GM19455 (cell line): ENCODE measurements at regions not wholly inside any gene's neighbourhood (a gene's known extent, or its start where the extent isn't known, plus 50 kb on each side); places are given as distances from the start of the nearest gene placed in this dataset.

Source experiments
- ATAC-seq: cut with Tn5 transposase; IDR thresholded peaks from one replicate; pipeline ENCODE4 v1.9.1; 2021; ENCODE audit not compliant: unreplicated experiment

DNA sequence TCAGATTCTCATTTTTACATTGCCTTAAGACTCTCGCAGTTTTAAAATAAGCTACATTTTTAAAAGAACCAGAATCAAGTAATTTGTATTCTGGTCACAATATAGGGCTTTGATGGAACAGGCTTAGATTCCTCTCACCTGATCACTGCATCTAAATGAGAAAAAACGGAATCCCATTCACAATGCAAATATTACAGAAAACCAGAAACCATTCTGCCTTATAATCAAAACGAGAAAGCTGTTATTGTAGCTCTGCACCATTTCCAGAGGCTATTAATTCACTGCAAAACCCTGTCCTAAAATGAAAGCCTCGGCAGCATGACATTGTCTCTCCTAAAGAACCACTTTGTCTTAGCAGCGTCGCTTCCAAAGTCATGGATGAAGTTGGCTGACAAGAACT, 116.1 kb upstream of the ZNF366 start:
- no peak for ATAC-seq

GRCh38 chr5:72622170-72622760, 115.1 kb upstream of the ZNF366 start:
- no peak for ATAC-seq

DNA sequence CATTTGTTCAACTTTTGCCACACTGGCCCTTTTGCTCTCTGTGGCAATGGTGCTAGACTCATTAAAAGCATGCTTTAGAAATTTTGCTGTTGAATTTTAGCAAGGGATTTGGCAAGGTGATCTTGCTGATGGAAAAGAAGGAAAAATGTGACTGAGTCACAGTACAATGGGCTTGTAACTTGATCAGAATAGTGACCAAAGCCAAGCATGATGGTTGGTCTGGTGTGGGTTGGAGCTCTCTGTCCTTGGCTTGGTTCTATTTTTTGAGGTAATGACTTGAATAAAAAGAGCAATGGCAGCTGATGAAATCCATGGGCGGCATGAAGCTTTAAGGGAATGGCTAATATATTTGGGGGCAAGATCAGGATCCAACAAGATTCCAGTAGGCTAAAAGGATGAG, 114.4 kb upstream of the ZNF366 start:
- ATAC-seq = no peak

DNA sequence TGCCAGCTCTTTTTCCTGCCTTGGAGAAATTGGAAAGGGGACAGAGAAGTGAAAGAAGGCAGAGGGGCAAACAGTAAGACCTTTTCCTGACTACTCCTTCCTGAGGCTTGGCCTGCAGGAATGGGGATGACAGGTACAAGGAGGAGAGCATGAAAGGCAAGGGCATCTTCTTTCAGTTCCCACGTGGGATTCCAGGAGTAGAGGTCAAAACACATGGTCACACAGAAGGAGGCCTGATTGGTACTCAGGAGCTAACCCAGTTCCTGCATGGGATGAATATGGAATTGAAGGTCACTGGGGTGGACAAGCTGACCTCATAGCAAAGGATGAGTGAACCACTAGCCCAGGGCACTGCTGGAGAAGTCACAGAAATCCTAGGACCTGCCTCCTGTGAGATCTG, 112.5 kb upstream of the ZNF366 start:
- no peak for ATAC-seq

- no peak for ATAC-seq
These were observed 112.0 kb upstream of the ZNF366 start for GRCh38 chr5:72619251-72619650.

- no peak for ATAC-seq
These were observed 111.5 kb upstream of the ZNF366 start for GRCh38 chr5:72618708-72619107.

- ATAC-seq = no peak
These were observed 107.9 kb upstream of the ZNF366 start for GRCh38 chr5:72615061-72615460.

DNA sequence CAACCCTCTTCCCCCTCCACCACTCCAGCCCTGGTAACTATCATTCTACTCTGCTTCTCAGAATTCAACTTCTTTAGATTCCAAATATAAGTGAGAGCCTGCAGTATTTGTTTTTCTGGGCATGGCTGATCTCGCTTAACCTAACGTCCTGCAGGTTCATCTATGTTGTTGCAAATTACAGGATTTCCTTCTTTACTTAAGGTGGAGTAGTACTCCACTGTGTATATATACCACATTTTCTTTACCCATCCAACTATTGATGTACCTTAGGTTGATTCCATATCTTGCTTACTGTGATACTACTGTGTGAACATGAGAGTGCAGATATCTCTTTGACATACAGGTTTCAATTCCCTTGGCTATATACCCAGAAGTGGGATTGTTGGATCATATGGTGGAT, 106.3 kb upstream of the ZNF366 start:
- ATAC-seq = no peak

DNA sequence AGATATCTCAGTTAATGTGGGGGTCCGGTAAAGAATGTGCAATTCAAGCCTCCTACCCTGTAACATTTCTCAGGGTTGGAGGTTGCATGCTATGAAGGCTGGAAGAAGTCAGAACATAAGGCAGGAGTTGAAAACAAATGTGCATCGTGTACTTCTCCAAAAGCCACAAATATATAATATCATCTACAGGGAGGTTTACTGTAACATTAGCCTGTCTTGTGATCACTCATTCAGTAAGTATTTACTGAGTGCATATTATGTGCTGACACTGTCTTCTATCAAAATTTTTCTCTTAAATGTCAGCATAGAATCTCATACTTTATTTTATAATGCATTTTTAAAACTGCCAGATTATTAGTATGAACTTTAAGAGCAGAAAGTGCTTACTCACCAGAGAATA, 105.6 kb upstream of the ZNF366 start:
- ATAC-seq = no peak

GRCh38 chr5:72611118-72611730, 104.0 kb upstream of the ZNF366 start:
- ATAC-seq = no peak

GRCh38 chr5:72608926-72609325, 101.7 kb upstream of the ZNF366 start:
- no peak for ATAC-seq

GRCh38 chr5:72608297-72608696, 101.1 kb upstream of the ZNF366 start:
- ATAC-seq = no peak

GRCh38 chr5:72607381-72607780, 100.2 kb upstream of the ZNF366 start:
- ATAC-seq = no peak

DNA sequence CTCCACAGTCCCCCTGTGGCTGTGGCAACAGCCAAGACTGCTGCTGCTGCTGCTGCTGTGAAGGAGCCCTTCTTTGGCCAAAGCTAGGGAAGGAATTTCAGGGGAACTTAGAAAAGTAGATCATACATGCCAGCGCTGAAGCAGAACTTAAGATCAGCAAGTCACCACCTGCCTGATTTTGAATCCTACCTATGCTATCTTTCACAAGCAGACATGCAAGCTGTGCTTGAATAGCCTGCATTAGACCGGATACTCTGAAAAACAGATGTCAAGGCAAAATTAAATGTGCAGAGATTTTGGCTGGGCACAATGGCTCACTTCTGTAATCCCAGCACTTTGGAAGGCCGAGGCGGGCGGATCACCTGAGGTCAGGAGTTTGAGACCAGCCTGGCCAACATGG, 99.3 kb upstream of the ZNF366 start:
- no peak for ATAC-seq

DNA sequence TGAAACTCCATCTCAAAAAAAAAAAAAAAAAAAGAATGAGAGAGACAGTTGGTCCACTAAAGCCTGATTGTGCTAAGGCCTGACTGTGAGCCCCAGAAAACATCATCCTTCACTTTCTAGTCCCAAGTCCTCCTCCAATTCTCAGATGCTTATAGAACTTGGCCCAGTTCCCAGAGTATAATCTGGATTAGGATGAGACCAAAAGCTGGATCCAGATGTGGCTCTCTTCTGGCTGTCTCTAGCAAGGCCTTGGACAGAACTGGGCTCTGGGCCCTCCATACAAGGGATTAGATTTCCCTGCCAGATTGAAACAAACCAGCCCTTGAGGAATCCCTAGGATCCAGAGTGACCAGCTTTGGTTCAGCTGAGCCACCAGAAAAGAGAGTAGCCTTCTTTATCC, 98.4 kb upstream of the ZNF366 start:
- no peak for ATAC-seq

DNA sequence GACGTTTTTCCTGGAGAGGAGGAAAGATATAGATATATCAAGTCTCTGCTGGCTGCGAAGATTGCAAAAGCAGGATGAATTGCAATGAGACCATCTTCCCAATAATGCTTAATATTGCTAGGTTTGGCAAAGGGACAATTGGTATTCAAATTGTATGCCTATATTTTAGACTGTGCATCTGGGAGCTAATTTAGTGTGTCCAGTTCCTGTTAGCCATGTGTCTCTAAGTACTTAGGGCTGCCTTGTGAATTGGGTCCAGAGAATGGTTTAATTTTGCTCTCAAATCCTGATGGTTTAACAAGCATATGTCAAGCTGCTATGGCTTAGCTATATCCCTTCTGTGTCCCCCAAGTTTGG, 97.6 kb upstream of the ZNF366 start:
- no peak for ATAC-seq

- no peak for ATAC-seq
These were observed 97.0 kb upstream of the ZNF366 start for GRCh38 chr5:72604111-72604797.

- ATAC-seq = no peak
These were observed 95.8 kb upstream of the ZNF366 start for GRCh38 chr5:72602696-72603685.

DNA sequence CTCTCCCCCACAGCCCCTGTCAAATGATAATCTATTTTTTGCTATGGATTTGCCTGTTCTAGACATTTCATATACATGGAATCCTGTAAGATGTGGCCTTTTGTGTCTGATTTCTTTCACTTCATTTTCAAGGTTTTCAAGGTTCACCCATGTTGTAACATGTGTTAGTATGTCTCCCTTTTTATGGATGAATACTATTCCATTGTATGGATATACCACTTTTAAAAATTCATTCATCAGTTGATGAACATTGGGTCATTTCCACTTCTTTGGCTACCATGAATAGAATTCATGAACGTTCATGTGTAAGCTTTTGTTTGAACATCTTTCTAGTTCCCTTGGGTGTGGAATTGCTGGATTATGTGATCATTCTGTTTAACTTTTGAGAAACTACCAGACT, 94.7 kb upstream of the ZNF366 start:
- ATAC-seq = no peak

- no peak for ATAC-seq
These were observed 93.3 kb upstream of the ZNF366 start for GRCh38 chr5:72600391-72600981.
